Activated CD4-positive, alpha-beta memory T cell treated with anti-CD3 and anti-CD28 coated beads, Interleukin-2, amount 10 ng/mL, durations not matched to agents 7 days and 5 days (primary cell): ENCODE measurements at regions not wholly inside any gene's neighbourhood (a gene's known extent, or its start where the extent isn't known, plus 50 kb on each side); places are given as distances from the start of the nearest gene placed in this dataset.

Experiments
- CTCF ChIA-PET: fragments of 350-600 bp; sonication (Branson Sonifier 250); formaldehyde crosslinking; loops from one replicate; lab custom pipeline; 2021; ENCODE audit warnings: antibody characterized with exemption, inconsistent platforms; lab: Charles Lee
- POLR2A ChIA-PET: fragments of 350-600 bp; sonication (Branson Sonifier 250); formaldehyde crosslinking; loops from one replicate; lab custom pipeline; 2021; ENCODE audit warnings: antibody characterized with exemption; lab: Charles Lee
- DNase-seq: peaks from one replicate; pipeline ENCODE4 v3.0.0-alpha.2; 2020
- H3K27ac Mint-ChIP-seq: one replicate; pipeline ENCODE4 v1.8.0; 2021; ENCODE audit warnings: mild to moderate bottlenecking, mixed read lengths
- H3K27me3 Mint-ChIP-seq: one replicate; pipeline ENCODE4 v1.8.0; 2021; ENCODE audit warnings: mixed read lengths
- H3K36me3 Mint-ChIP-seq: one replicate; pipeline ENCODE4 v1.8.0; 2021; ENCODE audit warnings: low read depth, mixed read lengths
- H3K4me1 Mint-ChIP-seq: one replicate; pipeline ENCODE4 v1.8.0; 2021; ENCODE audit warnings: mixed read lengths
- H3K4me3 Mint-ChIP-seq: one replicate; pipeline ENCODE4 v1.8.0; 2021; ENCODE audit warnings: mild to moderate bottlenecking, mixed read lengths
- H3K9me3 Mint-ChIP-seq: one replicate; pipeline ENCODE4 v1.8.0; 2021; ENCODE audit warnings: mixed read lengths

- Mint-ChIP-seq H3K4me3 (no peak overlapping the region), H3K36me3 (no peaks in the 10 kb centered on the region), H3K27ac (no peak overlapping the region), H3K9me3 (peaks cover 5% of the 10 kb centered on the region), H3K4me1 (no peaks in the 10 kb centered on the region), H3K27me3 (no peaks in the 10 kb centered on the region)
- CTCF ChIA-PET: no interaction called here
- no peak for DNase-seq
- POLR2A ChIA-PET: no interaction called here
Observed at GRCh38 chr12:124165695-124166094, 129.2 kb upstream of the RFLNA start.

GRCh38 chr12:124167141-124167540 lies 127.8 kb upstream of the RFLNA start:
- no peak overlapping the region for H3K27ac Mint-ChIP-seq
- CTCF ChIA-PET: no interaction called here

GRCh38 chr12:124168016-124168786 lies 126.7 kb upstream of the RFLNA start:
- H3K27ac Mint-ChIP-seq: no peak overlapping the region

More at GRCh38 chr12:124167141-124167540, 127.8 kb upstream of the RFLNA start:
- no peak for DNase-seq
- POLR2A ChIA-PET: no interaction called here
- Mint-ChIP-seq H3K4me1 (no peaks in the 10 kb centered on the region), H3K9me3 (peaks cover 5% of the 10 kb centered on the region), H3K4me3 (no peak overlapping the region), H3K36me3 (no peaks in the 10 kb centered on the region), H3K27me3 (no peaks in the 10 kb centered on the region)

GRCh38 chr12:124169577-124170284 lies 125.2 kb upstream of the RFLNA start:
- DNase-seq: no peak
- ChIA-PET POLR2A (no interaction called here), CTCF (no interaction called here)
- Mint-ChIP-seq H3K27ac (no peak overlapping the region), H3K4me3 (no peak overlapping the region), H3K27me3 (peaks cover 2% of the 10 kb centered on the region), H3K9me3 (peaks cover 5% of the 10 kb centered on the region), H3K4me1 (no peaks in the 10 kb centered on the region), H3K36me3 (no peaks in the 10 kb centered on the region)

More at GRCh38 chr12:124168016-124168786, 126.7 kb upstream of the RFLNA start:
- ChIA-PET CTCF (no interaction called here), POLR2A (no interaction called here)
- Mint-ChIP-seq H3K27me3 (no peaks in the 10 kb centered on the region), H3K4me1 (no peaks in the 10 kb centered on the region), H3K36me3 (no peaks in the 10 kb centered on the region), H3K4me3 (no peak overlapping the region), H3K9me3 (peaks cover 5% of the 10 kb centered on the region)
- no peak for DNase-seq

GRCh38 chr12:124170760-124171159 lies 124.1 kb upstream of the RFLNA start:
- Mint-ChIP-seq H3K36me3 (no peaks in the 10 kb centered on the region), H3K4me1 (no peaks in the 10 kb centered on the region), H3K27me3 (peaks cover 4% of the 10 kb centered on the region), H3K9me3 (no peaks in the 10 kb centered on the region), H3K4me3 (no peak overlapping the region), H3K27ac (no peak overlapping the region)
- ChIA-PET POLR2A (no interaction called here), CTCF (no interaction called here)
- DNase-seq: no peak

GRCh38 chr12:124171231-124171979 lies 123.5 kb upstream of the RFLNA start:
- ChIA-PET CTCF (no interaction called here), POLR2A (no interaction called here)
- H3K9me3 Mint-ChIP-seq: no peaks in the 10 kb centered on the region
- peaks cover 7% of the 10 kb centered on the region for H3K27me3 Mint-ChIP-seq
- no peaks in the 10 kb centered on the region for H3K36me3 Mint-ChIP-seq
- H3K27ac Mint-ChIP-seq: no peak overlapping the region
- no peak overlapping the region for H3K4me3 Mint-ChIP-seq
- DNase-seq: no peak
- no peaks in the 10 kb centered on the region for H3K4me1 Mint-ChIP-seq

GRCh38 chr12:124172636-124173035 lies 122.3 kb upstream of the RFLNA start:
- ChIA-PET POLR2A (no interaction called here), CTCF (no interaction called here)
- Mint-ChIP-seq H3K4me1 (no peaks in the 10 kb centered on the region), H3K9me3 (no peaks in the 10 kb centered on the region), H3K27me3 (peaks cover 7% of the 10 kb centered on the region), H3K4me3 (no peak overlapping the region), H3K36me3 (no peaks in the 10 kb centered on the region), H3K27ac (no peak overlapping the region)
- no peak for DNase-seq

GRCh38 chr12:124173692-124174091 lies 121.2 kb upstream of the RFLNA start:
- CTCF ChIA-PET: no interaction called here
- H3K9me3 Mint-ChIP-seq: no peaks in the 10 kb centered on the region
- no peak overlapping the region for H3K4me3 Mint-ChIP-seq

GRCh38 chr12:124174451-124175348 lies 120.2 kb upstream of the RFLNA start:
- Mint-ChIP-seq H3K4me3 (no peak overlapping the region), H3K4me1 (no peaks in the 10 kb centered on the region), H3K36me3 (no peaks in the 10 kb centered on the region), H3K27me3 (peaks cover 7% of the 10 kb centered on the region), H3K9me3 (no peaks in the 10 kb centered on the region), H3K27ac (no peak overlapping the region)
- CTCF ChIA-PET: no interaction called here
- DNase-seq: no peak
- POLR2A ChIA-PET: no interaction called here

More at GRCh38 chr12:124173692-124174091, 121.2 kb upstream of the RFLNA start:
- POLR2A ChIA-PET: no interaction called here
- Mint-ChIP-seq H3K4me1 (no peaks in the 10 kb centered on the region), H3K27ac (no peak overlapping the region), H3K36me3 (no peaks in the 10 kb centered on the region), H3K27me3 (peaks cover 7% of the 10 kb centered on the region)
- DNase-seq: no peak

GRCh38 chr12:124175704-124176103 lies 119.2 kb upstream of the RFLNA start:
- ChIA-PET CTCF (no interaction called here), POLR2A (no interaction called here)
- no peaks in the 10 kb centered on the region for H3K36me3 Mint-ChIP-seq
- peaks cover 7% of the 10 kb centered on the region for H3K27me3 Mint-ChIP-seq
- H3K9me3 Mint-ChIP-seq: no peaks in the 10 kb centered on the region
- H3K27ac Mint-ChIP-seq: no peak overlapping the region
- H3K4me1 Mint-ChIP-seq: no peaks in the 10 kb centered on the region
- no peak for DNase-seq
- no peak overlapping the region for H3K4me3 Mint-ChIP-seq

- Mint-ChIP-seq H3K27me3 (peaks cover 7% of the 10 kb centered on the region), H3K4me1 (no peaks in the 10 kb centered on the region), H3K36me3 (no peaks in the 10 kb centered on the region), H3K4me3 (no peak overlapping the region), H3K27ac (no peak overlapping the region), H3K9me3 (no peaks in the 10 kb centered on the region)
- ChIA-PET POLR2A (no interaction called here), CTCF (no interaction called here)
- DNase-seq: no peak
Observed at GRCh38 chr12:124177276-124177950, 117.5 kb upstream of the RFLNA start.

- DNase-seq: no peak
- peaks cover 7% of the 10 kb centered on the region for H3K27me3 Mint-ChIP-seq
- no peak overlapping the region for H3K4me3 Mint-ChIP-seq
- H3K9me3 Mint-ChIP-seq: no peaks in the 10 kb centered on the region
- H3K27ac Mint-ChIP-seq: no peak overlapping the region
- ChIA-PET CTCF (no interaction called here), POLR2A (no interaction called here)
- no peaks in the 10 kb centered on the region for H3K4me1 Mint-ChIP-seq
- H3K36me3 Mint-ChIP-seq: no peaks in the 10 kb centered on the region
Observed at GRCh38 chr12:124177951-124178316, 117.0 kb upstream of the RFLNA start.
